EL (cell line): ENCODE measurements at regions not wholly inside any gene's neighbourhood (a gene's known extent, or its start where the extent isn't known, plus 50 kb on each side); places are given as distances from the start of the nearest gene placed in this dataset.

ENCODE experiments used
- DNase-seq: peaks from one replicate; pipeline ENCODE4 v3.0.0-alpha.2; 2016

DNA sequence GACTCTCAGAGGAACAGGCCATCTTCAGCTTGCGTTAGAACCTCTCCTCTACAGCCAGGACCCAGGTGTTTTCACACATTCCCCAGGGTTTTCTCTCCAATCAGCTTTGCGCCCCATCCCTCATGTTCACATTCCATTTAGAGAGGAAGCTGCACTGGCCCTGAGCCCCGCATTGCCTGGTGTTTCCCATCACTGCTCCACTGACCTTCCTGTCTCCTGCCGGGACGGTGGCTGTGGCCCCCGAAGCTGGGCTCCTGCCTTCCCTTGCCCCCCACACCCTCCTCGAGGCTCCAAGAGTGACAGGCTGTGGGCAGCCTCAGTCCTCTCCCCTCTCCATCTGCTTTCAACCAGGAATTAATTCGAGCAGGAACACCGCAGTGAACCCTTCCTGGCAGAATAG is 357.3 kb downstream of the THBS2 start:
- DNase-seq, result no peak

DNA sequence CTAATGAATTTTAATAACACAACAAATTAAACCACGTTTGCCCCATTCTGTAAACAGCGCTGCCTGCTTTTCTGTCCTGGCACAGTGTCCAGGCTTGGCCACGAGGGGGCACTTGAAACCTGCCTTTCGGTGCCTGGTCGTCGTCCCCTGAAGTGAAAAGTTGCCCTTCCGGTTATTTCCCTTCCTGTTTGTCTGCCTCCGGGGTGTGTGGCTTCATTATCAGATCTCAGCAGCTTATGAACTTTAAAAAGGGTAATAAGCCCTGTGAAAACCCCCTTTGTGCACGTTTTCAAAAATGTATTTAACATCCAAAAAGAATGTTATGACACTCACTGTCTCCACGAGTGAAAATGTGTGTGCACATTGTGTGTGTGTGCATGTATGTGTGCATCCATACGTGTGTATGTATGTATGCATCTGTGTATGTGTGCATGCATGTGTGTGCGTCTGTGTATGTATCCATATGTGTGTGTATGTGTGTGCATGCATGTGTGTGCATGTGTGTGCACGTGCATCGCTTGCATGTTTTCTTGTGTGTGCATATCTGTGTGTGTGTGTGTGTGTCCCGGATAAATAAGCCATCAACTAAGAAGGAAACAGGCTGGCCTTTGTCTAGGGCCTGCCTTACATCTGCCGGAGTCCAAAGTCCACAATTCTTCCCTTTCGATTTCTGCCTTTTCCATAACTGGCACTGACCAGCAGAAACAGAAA is 358.4 kb downstream of the THBS2 start:
- peak; percentile 74 for DNase-seq

DNA sequence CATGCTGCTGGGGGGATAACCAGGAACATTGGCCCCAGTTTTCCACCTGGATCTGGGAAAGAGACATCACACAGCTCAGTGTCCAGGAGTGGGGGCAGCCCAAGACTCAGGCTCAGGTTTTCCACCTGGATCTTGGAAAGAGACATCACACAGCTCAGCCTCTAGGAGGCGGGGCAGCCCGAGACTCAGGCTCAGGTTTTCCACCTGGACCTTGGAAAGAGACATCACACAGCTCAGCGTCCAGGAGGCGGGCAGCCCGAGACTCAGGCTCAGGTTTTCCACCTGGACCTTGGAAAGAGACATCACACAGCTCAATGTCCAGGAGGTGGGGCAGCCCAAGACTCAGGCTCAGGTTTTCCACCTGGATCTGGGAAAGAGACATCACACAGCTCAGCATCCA is 361.6 kb downstream of the THBS2 start:
- no peak for DNase-seq

DNA sequence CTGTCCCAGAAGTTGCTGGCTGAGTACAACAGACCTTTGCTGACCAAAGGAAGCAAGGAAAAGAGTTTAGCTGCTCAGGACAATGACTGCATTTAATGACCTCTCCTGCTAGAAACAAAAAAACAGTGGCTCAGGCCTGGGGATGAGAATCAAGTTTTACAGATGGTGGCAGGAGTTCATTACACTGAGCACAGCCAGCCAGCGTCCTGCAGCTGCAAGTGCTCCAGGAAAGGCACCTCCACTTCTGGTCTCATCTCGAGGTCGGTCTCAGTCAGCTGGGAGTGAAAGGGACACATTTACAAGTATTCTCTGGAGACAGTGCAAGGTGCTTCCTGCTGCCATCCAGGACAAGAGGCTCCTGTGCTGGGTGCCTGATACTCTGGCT is 362.7 kb downstream of the THBS2 start:
- DNase-seq, result no peak

DNA sequence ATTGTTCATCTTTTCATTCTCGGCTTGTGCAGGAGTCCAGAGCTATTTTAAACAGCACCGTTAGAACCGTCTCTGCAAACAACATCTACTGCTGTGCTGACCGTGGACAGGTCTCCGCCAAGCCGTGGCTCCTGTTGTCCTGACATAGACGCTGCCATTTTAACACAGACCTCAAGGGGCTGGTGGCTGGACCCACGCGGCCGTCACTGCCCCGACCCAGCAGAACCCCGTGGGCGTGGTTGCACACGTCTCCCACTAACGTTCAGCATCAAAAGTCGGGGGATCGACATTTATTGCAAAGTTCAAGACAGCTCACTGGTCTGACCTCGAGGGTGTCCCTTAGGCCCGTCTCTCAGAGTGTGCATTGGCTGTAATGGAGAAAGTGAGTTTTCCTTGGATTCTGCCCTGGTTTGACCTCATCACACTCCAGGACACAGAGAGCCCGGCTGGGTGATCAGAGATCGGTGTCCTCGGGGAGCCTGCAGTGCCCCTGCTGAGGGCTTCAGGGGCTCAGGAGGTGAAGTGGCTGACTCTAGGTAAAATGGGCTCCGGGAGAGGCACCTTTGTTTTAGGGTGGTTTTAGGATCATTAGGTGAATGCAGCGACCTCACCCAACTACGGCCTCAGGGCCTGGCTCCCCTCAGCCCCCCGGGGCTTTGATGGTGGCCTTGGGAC is 363.2 kb downstream of the THBS2 start:
- no peak for DNase-seq

DNA sequence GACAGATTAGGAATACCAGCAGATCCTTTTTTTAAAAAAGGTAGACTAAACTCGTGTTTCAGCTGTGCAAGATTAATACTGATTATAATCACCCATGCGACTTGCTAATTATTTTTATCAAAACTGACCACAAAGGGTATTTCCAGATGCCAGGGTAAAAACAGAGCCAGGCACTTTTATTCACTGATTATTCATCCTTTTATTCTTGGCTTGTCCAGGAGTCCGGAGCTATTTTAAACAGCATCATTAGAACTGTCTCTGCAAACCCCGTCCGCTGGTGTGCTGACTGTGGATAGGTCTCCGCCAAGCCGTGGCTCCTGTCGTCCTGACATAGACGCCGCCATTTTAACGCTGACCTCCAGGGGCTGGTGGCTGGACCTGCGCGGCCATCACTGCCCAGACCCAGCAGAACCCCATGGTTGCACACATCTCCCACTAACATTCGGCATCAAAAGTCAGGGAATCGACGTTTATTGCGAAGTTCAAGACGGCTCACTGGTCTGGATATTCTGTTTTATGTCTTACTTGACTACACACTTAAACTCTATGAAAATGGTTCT is 364.8 kb downstream of the THBS2 start:
- DNase-seq, result no peak

DNA sequence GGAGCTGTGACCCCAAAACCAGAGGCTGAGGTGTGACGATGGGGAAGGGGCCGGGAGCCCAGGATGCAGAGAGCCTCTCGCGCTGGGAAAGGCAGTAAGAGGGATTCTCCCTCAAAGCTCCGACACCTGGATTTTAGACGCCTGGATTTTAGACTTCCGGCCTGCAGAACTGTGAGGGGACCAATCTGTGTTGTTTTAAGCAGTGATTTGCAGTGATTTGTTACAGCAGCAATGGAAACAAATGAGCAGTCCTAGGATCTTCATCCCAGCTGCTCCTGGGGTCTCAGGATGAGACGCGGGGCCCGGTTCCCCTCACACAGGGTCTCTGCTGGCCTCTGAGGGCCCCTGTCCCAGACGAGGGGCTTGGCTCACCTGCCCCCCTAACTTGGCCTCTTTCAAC is 365.5 kb downstream of the THBS2 start:
- no peak for DNase-seq

DNA sequence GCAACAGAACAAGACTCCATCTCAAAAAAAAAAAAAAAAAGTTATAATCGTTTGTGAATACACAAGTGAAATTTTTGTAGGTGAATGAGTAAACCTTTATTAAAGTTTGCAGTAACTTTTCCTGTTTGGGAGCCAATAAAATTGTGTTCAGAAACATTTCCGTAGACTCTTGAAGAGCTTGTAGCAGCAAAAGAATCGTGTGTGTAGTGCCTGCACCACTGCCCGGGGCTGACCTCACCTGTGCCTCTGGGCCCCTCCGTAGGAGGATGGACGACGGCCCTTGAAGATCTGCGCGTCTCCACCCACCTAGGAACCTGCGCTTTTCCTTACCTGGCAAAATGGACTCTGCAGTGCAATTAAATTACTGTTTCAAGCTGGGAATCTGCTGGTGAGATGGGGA is 366.0 kb downstream of the THBS2 start:
- no peak for DNase-seq

DNA sequence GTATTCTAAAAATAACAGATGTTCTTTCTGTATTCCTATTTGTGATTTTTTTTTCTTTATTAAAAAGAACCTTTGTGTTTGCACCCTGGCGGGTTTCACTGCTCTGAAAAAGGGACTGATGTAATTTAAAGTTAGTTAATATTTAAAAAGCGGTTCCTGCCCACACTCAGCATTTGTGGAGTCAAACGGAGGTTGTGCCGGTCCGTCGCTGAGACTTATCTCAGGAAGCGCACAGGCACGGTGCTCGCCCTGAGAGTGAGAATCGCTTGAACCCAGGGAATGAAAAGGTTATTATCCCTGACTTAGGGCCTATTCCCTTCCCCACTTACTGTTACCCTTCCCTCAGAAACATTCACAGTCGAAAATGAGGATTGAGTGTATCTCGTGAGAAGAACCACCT is 366.7 kb downstream of the THBS2 start:
- no peak for DNase-seq

DNA sequence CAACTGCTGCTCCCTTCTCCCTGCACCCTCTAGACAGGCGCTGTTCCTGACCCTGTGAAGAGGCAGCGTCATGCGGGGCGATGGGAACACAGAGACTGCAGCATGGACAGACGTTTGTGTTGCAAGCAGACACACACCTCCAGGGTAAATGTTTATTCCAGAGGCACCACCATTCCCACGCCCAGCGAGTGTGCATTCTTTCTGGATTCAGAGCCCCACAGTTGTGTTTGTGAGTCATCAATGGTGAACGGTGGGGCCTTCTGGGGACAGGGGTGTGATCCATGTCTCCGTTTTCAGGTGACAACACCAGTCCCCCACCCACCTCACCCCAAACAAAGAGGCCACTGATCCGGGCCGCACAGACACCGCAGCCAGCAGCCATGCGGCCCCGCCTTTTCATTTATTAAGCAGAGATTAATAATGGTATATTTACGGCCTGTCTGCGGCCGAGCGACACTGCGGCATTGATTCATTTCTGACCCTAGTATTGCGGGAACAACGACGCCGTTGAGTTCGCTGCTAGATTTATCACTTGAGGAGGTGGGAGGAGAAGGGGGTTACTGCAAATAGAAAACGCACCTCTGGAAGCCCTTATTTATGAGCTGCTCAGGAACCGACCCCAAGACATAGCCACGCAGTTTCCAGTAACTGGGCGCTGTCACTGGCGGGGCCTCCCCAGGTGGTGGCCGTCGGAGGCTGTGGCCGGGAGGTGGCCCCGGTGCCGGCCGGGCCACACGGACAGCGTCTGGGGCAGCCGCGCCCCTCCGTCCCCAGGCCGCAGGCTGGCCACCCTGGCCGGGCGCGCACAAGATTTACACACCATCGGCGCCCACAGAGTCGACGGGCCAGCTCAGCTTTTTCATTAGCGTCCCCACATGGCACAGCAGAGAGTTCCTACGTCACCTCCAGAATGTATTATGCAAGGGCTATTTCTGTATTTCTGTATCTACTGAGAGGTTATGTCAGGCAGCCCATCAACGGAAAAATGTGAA is 367.6 kb downstream of the THBS2 start:
- DNase-seq, result no peak

DNA sequence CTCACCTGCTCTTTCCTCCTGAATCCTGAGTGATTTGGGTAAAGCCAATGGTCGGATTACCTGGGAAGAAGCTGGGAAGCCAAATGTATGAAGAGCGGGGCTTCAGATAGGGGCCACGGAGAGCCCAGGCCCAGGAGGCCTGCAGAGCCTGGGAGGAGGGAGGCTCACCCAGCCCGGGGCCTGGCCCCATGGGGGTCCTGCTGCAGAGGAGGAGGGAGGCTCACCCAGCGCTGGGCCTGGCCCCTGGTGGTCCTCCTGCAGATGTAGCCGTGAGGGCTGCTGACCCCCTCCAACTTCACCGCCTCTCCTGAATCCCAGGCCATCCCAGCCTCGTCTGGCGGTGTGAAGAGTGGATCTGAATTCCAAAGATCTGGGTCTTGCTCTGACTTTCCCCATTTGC is 368.4 kb downstream of the THBS2 start:
- DNase-seq, result no peak

DNA sequence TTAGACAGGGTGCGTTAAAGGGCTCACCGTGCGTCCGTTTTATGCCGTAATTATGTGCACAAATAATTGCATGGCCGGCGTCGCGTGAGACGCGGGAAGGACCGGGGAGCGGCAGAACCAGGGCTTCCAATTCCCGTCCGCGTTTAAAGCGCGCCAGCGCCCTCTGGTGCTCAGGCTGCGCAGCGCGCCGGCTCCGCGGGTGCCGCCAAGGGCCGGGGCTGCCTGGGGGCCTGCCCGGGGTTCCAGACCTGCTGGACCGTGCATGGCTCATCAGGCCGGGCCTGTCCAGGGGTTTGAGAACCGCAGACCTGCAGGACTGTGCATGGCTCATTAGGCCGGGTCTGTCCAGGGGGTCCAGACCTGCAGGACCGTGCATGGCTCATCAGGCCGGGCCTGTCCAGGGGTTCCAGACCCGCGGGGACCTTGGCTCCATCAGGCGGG is 369.0 kb downstream of the THBS2 start:
- peak; percentile 49 for DNase-seq

DNA sequence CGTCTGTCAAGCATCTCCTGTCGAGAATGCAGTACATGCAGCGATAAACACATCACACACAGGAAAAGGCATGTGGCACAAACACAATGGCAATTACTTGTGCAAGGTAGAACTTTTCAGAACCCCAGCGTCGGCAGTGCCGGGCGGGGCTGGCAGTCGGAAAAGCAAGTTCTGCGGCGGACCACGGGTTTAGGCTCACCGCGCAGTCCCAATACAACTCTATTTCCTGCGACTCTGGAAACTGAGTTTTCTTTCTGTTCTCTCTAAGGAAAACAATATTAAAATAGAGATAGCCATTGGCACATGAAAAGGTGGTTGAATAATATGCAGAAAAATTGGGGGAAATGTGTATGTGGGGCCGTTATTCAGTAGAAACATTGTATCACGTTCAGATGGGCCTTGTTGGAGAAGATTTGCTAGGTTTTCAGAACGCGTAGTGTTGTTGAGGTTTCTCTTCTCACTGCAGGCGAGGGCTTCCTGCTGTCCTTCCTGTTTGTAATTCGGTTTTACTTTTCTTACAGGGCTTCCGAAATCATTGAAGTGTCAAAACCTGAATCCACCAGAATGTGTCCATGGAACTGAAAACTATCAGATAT is 369.5 kb downstream of the THBS2 start:
- DNase-seq, result no peak

DNA sequence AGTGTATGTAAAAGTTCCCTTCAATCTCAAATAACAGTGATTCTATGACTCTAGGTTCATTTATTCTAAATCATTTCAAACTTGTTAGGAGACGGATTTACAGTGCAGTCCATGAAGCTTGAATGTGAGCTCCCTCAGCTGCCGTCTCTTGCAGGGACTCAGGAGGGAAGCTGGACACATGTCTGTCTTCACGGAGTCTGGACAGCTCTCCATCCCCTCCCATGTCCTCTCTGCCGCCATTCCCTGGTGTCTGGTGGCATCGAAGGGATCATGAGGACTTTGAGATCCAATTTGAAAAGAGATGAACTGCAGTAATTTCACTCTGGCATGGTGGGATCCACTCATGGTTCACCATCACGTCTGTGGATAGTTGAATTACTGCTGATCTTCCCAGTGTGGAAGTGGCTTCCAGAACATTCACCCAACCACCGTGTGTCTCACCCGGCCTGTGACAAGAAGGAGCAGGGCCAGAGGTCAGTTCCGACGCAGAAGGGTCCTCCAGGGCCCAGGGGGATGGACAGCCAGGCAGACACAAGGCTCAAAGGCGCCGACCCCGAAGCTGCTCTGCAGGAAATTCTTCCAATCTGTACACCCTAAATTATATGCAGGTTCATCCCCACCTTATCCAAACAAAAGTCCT is 370.1 kb downstream of the THBS2 start:
- no peak for DNase-seq

DNA sequence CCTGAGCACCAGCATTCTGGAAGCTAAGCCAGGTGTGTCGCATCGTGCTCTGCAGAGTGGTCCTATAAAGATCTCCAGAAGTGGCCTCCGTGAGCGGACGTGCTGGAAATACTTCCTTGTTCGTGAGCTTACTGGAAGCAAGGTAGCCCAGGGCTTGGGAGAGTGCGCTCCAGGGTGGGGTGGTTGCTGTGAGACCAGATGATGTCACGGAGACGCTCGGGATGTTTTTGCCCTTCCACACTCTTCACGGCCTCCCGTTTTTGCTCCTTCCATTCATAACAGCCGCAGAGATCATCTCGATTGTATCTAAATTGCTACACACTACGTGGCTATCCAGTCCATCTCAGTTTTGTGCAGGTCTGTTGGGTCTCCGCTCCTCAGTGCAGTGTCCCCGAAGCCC is 373.4 kb downstream of the THBS2 start:
- DNase-seq, result no peak

DNA sequence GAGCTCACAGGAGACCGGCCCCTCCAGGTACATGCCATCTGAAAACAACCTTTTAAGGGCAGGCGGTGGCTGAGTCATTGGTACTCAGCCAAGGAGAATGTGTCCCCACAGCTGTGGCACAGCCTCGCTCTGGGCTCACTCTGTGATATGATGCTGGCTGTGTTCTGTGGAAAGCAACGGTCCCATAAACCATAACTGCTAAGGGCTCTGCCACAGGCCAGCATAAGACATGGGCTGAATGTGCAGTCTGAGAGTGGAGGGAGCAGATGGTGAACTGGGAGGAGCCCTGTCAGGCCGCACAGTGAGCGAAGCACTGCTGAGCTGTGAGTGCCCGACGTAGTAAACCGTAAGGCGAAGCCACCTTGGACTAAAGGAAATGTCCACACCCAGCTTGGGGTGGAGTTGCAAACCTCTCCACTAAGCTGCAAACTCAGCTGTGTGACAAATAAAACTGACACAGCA is 375.8 kb downstream of the THBS2 start:
- DNase-seq, result peak; percentile 3

DNA sequence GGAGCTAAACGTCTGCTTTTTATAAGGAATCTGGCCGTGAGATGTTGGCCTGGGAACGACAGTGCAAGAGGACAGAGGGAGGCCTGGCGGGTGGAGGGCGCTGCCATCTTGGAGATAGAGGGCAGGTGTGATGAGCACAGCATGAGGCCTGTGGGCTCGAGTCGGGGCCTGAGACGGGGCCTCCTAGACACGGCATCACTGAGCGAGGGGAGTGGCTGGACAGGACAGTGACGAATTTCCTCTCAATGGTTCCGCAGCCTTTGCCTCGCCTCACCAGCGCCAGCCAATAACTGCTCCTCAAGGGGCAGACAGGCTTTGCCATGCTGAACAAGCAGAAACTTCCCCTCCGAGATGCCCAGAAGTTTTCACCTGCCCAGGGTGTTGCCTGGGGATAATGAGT is 376.7 kb downstream of the THBS2 start:
- DNase-seq, result no peak

DNA sequence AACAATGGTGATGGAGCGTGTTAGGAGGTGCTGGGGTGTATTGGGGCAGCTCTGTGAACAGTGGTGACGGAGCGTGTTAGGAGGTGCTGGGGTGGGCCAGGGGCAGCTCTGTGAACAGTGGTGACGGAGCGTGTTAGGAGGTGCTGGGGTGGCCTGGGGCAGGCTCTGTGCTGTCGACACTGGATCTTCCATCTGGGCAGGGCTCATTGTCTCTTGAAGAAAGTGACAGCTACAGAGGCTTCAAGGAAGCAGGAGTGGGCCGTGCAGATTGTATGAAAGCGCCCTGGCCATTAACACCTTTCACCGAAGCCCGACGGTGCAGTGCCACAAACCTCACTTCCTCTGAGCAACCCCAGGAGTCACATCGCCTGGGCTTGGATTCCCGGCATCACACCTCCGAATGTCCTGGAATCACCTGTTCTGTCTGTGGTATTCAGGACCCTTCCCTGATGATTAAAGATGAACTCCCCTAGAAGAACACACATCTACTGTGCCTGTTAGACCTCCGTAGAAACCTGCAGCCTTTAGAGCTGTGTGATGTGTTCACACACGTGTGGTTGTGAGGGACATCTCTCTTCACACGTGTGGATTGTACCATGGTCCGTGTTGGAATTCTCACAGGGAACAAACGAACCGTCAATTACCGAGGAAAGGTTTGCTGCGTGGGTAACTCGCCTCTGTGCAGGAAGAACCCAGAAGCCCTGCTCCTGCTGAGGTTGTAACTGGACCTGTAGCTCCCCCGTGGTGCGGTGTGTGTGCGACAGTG is 377.7 kb downstream of the THBS2 start:
- no peak for DNase-seq

DNA sequence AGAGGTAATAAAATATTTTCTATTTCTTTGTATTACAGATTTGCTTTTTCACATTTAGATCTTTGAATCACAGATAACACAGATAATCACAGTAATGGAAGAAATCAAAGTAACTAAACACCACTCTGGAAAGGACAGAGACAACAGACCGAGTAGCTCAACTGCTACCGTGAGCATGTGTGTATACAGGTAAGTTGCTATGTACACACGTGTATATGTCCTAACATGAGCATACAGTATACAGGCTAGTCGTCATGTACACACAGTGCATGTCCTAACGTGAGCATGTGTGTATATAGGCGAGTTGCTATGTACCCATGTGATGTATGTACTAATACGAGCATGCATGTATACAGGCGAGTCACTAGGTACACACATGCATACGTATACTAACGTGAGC is 379.0 kb downstream of the THBS2 start:
- no peak for DNase-seq

DNA sequence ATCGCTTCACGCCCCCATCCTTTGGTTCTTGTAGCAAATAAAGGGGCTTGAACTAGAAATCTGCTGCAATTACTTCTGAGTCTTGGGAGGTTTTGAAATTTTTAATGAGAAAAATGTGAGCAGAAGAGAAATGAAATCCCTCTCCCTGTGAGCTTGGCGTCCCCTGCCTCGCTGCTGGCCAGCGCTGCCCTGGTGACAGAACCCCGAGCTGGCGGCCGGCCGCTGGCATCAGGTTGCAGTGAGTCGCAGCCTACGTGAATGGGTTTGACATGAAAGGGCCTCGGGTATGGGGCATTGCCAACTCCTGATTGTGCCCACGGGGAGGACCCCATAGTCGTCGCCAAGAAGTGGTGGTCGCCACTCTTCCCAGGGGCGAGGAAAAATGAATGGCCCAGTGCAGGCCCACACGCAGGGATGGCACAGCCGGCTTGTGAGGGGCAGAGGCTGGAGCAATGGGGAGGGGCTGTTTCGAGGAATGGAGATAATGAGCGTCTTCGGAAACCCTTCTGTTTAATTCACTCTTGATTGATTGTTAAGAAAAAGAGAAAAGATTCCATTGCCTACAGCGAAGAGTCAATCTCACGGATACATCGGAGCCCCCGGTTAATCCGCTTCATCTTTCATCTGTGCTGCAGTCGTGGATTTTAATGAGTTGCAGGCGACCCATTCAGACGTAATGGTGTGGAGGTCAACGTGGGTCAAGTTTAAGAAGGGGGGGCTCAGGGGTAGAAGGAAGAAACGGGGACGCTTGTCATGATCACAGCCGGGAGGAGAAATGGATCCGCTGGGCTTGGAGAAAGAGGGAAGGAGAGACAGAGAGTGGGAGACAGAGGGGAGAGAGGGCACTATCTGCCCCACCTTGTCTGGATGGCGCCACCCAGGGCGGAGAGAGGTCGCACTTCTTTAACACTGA is 380.1 kb downstream of the THBS2 start:
- DNase-seq, result no peak
